Osteocyte (in vitro differentiated cells): ENCODE measurements at regions not wholly inside any gene's neighbourhood (a gene's known extent, or its start where the extent isn't known, plus 50 kb on each side); places are given as distances from the start of the nearest gene placed in this dataset.

Experiments
- DNase-seq: peaks from one replicate; pipeline ENCODE4 v3.0.0; 2021; ENCODE audit warnings: mixed read lengths; ENCODE audit not compliant: unreplicated experiment; ENCODE audit errors: extremely low spot score
- H3K27ac Mint-ChIP-seq: one replicate; pipeline ENCODE4 v1.8.0; 2021; ENCODE audit warnings: mild to moderate bottlenecking, mixed read lengths; ENCODE audit not compliant: unreplicated experiment
- H3K27me3 Mint-ChIP-seq: one replicate; pipeline ENCODE4 v1.8.0; 2021; ENCODE audit warnings: mixed read lengths; ENCODE audit not compliant: unreplicated experiment
- H3K36me3 Mint-ChIP-seq: one replicate; pipeline ENCODE4 v1.8.0; 2021; ENCODE audit warnings: mixed read lengths; ENCODE audit not compliant: unreplicated experiment
- H3K4me1 Mint-ChIP-seq: one replicate; pipeline ENCODE4 v1.8.0; 2021; ENCODE audit warnings: mixed read lengths; ENCODE audit not compliant: unreplicated experiment
- H3K4me3 Mint-ChIP-seq: one replicate; pipeline ENCODE4 v1.8.0; 2021; ENCODE audit warnings: mild to moderate bottlenecking, moderate library complexity, mixed read lengths; ENCODE audit not compliant: unreplicated experiment
- H3K9me3 Mint-ChIP-seq: one replicate; pipeline ENCODE4 v1.8.0; 2021; ENCODE audit warnings: mixed read lengths; ENCODE audit not compliant: unreplicated experiment
- CTCF ChIP-seq: fragments of 200-600 bp; sonication (generic); IDR thresholded peaks from 2 replicates; pipeline ENCODE4 v1.5.0; 2021; ENCODE audit warnings: antibody characterized with exemption, mild to moderate bottlenecking, moderate library complexity

GRCh38 chr1:96164053-96164452 lies 557.5 kb upstream of the PTBP2 start:
- H3K4me3 Mint-ChIP-seq = no peak overlapping the region
- TF ChIP-seq CTCF = no peak
- no peak overlapping the region for H3K27ac Mint-ChIP-seq
- H3K27me3 Mint-ChIP-seq = peaks cover 17% of the 10 kb centered on the region
- H3K4me1 Mint-ChIP-seq = no peaks in the 10 kb centered on the region
- no peaks in the 10 kb centered on the region for H3K36me3 Mint-ChIP-seq
- no peak for DNase-seq
- H3K9me3 Mint-ChIP-seq = peaks cover 15% of the 10 kb centered on the region

GRCh38 chr1:96178053-96178452 lies 543.5 kb upstream of the PTBP2 start:
- Mint-ChIP-seq H3K4me3 (no peak overlapping the region), H3K4me1 (no peaks in the 10 kb centered on the region), H3K9me3 (no peaks in the 10 kb centered on the region), H3K27ac (no peak overlapping the region), H3K36me3 (no peaks in the 10 kb centered on the region), H3K27me3 (peaks cover 23% of the 10 kb centered on the region)
- no peak for DNase-seq
- TF ChIP-seq CTCF = no peak

- Mint-ChIP-seq H3K9me3 (no peaks in the 10 kb centered on the region), H3K36me3 (no peaks in the 10 kb centered on the region), H3K4me1 (no peaks in the 10 kb centered on the region), H3K4me3 (no peak overlapping the region), H3K27me3 (peaks cover 42% of the 10 kb centered on the region), H3K27ac (no peak overlapping the region)
- DNase-seq = no peak
- no peak for TF ChIP-seq CTCF
These were observed 538.1 kb upstream of the PTBP2 start for GRCh38 chr1:96183485-96183884.

GRCh38 chr1:96183928-96184327 lies 537.7 kb upstream of the PTBP2 start:
- no peak for DNase-seq
- no peak for TF ChIP-seq CTCF
- Mint-ChIP-seq H3K4me1 (no peaks in the 10 kb centered on the region), H3K36me3 (no peaks in the 10 kb centered on the region), H3K27me3 (peaks cover 45% of the 10 kb centered on the region), H3K9me3 (no peaks in the 10 kb centered on the region), H3K4me3 (no peak overlapping the region), H3K27ac (no peak overlapping the region)

- Mint-ChIP-seq H3K27ac (no peak overlapping the region), H3K27me3 (peaks cover 45% of the 10 kb centered on the region), H3K9me3 (peaks cover 4% of the 10 kb centered on the region), H3K36me3 (no peaks in the 10 kb centered on the region), H3K4me1 (no peaks in the 10 kb centered on the region), H3K4me3 (no peak overlapping the region)
- TF ChIP-seq CTCF = no peak
- DNase-seq = no peak
These were observed 536.4 kb upstream of the PTBP2 start for GRCh38 chr1:96185181-96185580.
